DOHH2 (cell line): ENCODE measurements at regions not wholly inside any gene's neighbourhood (a gene's known extent, or its start where the extent isn't known, plus 50 kb on each side); places are given as distances from the start of the nearest gene placed in this dataset.

Source experiments
- EZH2phosphoT487 ChIP-seq: fragments of 200-600 bp; sonication (generic); IDR thresholded peaks from 2 replicates; pipeline ENCODE4 v1.6.1; 2017; ENCODE audit warnings: borderline replicate concordance, mild to moderate bottlenecking, antibody characterized with exemption, low read length, moderate library complexity, mixed read lengths
- TF ChIP-seq, protein P1 (sequence below): fragments of 200-600 bp; sonication (generic); IDR thresholded peaks from one replicate; pipeline ENCODE4 v1.5.1; 2014; ENCODE audit warnings: antibody characterized with exemption, mild to moderate bottlenecking, low read depth, low read length; ENCODE audit not compliant: poor library complexity, severe bottlenecking

DNA sequence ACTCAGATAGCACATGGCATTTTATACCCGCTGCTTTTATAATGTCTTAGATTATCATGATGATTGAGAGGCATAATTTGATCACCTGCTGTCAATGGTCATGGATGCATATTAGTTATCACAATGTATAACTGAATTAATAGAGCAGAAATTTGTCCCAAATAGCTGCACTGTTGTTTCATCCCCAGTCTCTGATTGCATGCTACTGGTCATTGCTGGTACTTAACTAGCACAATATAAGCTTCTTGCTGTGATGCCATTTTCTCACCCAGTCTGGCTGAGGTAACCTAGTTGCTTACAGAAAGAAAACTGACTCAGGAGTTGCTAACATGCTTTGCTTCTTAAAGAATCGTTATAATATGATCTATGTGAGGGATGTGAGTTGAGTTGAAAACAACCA, 76.8 kb upstream of the PLEKHA5 start:
- TF ChIP-seq, protein P1, sequence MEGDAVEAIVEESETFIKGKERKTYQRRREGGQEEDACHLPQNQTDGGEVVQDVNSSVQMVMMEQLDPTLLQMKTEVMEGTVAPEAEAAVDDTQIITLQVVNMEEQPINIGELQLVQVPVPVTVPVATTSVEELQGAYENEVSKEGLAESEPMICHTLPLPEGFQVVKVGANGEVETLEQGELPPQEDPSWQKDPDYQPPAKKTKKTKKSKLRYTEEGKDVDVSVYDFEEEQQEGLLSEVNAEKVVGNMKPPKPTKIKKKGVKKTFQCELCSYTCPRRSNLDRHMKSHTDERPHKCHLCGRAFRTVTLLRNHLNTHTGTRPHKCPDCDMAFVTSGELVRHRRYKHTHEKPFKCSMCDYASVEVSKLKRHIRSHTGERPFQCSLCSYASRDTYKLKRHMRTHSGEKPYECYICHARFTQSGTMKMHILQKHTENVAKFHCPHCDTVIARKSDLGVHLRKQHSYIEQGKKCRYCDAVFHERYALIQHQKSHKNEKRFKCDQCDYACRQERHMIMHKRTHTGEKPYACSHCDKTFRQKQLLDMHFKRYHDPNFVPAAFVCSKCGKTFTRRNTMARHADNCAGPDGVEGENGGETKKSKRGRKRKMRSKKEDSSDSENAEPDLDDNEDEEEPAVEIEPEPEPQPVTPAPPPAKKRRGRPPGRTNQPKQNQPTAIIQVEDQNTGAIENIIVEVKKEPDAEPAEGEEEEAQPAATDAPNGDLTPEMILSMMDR: no peak
- no peak for TF ChIP-seq EZH2phosphoT487
